HL-60 (cell line): ENCODE measurements at regions not wholly inside any gene's neighbourhood (a gene's known extent, or its start where the extent isn't known, plus 50 kb on each side); places are given as distances from the start of the nearest gene placed in this dataset.

Experiments
- GABPA ChIP-seq: IDR thresholded peaks from 2 replicates; pipeline ENCODE4 v1.6.1; 2012; ENCODE audit warnings: low read depth
- POLR2AphosphoS5 ChIP-seq: IDR thresholded peaks from 2 replicates; pipeline ENCODE4 v1.6.1; 2012; ENCODE audit warnings: low read depth
- SPI1 ChIP-seq: IDR thresholded peaks from 2 replicates; pipeline ENCODE4 v1.6.1; 2012; ENCODE audit warnings: low read depth, mild to moderate bottlenecking, borderline replicate concordance
- TF ChIP-seq, protein P1 (sequence below): IDR thresholded peaks from one replicate; pipeline ENCODE4 v1.5.1; 2011; ENCODE audit warnings: low read length, control low read depth, inconsistent platforms; ENCODE audit not compliant: insufficient read depth

DNA sequence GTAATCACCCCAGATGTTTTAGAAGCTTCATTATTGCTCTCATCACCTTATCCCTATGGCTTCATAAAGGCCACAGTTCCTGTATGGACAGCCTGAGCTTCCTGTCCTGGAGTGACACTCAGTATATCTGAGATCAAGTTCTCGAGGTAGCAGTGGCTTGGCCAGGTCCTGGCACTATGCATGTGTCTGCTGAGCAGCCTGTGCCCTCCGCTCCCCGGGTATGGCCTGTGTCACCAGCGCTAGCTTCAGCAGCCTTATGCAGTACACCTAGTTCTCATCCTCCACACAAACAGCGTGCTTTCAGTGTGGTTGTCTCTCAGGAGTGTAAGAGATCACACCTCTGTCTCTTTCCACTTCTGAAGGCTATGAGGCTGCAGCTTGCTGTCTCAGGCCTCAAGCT lies 514.7 kb downstream of the DIRAS2 start:
- TF ChIP-seq, protein P1, sequence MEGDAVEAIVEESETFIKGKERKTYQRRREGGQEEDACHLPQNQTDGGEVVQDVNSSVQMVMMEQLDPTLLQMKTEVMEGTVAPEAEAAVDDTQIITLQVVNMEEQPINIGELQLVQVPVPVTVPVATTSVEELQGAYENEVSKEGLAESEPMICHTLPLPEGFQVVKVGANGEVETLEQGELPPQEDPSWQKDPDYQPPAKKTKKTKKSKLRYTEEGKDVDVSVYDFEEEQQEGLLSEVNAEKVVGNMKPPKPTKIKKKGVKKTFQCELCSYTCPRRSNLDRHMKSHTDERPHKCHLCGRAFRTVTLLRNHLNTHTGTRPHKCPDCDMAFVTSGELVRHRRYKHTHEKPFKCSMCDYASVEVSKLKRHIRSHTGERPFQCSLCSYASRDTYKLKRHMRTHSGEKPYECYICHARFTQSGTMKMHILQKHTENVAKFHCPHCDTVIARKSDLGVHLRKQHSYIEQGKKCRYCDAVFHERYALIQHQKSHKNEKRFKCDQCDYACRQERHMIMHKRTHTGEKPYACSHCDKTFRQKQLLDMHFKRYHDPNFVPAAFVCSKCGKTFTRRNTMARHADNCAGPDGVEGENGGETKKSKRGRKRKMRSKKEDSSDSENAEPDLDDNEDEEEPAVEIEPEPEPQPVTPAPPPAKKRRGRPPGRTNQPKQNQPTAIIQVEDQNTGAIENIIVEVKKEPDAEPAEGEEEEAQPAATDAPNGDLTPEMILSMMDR, result no peak
- TF ChIP-seq GABPA, result no peak
- TF ChIP-seq SPI1, result no peak
- TF ChIP-seq POLR2AphosphoS5, result no peak
